ENCODE measurements at regions not wholly inside any gene's neighbourhood (a gene's known extent, or its start where the extent isn't known, plus 50 kb on each side); places are given as distances from the start of the nearest gene placed in this dataset.

DNA sequence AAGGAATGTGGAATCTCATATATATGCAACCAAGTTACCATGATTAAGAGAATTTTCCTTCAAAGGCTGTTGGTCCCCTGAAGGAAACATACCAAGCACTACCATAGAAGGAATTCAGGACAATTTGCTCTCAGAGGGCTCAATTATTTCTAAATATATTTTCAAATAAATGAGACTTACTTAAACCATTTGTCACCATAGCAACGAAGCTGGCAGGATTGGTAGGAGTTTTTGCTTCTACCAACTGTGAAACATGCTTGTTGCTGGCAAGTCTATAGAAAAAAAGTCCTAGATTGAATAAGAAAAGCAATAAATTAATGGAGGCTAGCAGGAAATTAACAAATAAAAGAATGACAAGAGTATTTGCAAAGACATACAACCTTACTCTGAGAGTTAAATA is 156.9 kb upstream of the NPSR1 start:
- Histone ChIP-seq H3K27me3 (ENCODE audit: insufficient read depth, low read length) (no peaks in the 10 kb centered on the region), H3K36me3 (ENCODE audit: insufficient read depth, low read length) (no peaks in the 10 kb centered on the region), H2AFZ (ENCODE audit: low read length, unreplicated experiment) (no peak overlapping the region), H3K79me2 (ENCODE audit: control insufficient read depth, insufficient read depth, low read length, unreplicated experiment) (no peaks in the 10 kb centered on the region), H3K4me1 (ENCODE audit: control insufficient read depth, insufficient read depth, low read length, unreplicated experiment) (no peaks in the 10 kb centered on the region), H3K4me3 (ENCODE audit: low read depth, low read length) (no peak overlapping the region), H3K27ac (ENCODE audit: low read depth, low read length) (no peak overlapping the region)

DNA sequence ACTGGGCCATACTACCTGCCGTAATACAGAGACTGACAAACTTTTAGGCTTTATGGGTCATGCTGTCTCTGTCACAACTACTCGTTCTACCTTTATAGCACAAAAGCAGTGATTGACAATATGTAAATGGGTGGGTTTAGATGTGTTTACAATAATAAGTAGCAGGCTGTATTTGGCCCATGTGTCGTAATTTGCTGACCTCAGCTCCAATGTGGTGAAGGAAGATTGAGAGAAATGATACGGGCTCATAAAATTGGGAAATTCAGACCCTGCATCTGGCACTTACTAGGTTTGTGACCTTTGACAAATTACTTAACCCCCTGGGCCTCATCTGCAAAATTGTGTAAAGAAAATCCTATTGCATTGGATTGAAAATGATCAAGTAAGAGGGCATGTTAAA is 150.8 kb upstream of the NPSR1 start:
- Histone ChIP-seq H2AFZ (ENCODE audit: low read length, unreplicated experiment) (no peak overlapping the region), H3K36me3 (ENCODE audit: insufficient read depth, low read length) (no peaks in the 10 kb centered on the region), H3K27ac (ENCODE audit: low read depth, low read length) (no peak overlapping the region), H3K27me3 (ENCODE audit: insufficient read depth, low read length) (no peaks in the 10 kb centered on the region), H3K4me3 (ENCODE audit: low read depth, low read length) (no peak overlapping the region), H3K79me2 (ENCODE audit: control insufficient read depth, insufficient read depth, low read length, unreplicated experiment) (no peaks in the 10 kb centered on the region), H3K4me1 (ENCODE audit: control insufficient read depth, insufficient read depth, low read length, unreplicated experiment) (no peaks in the 10 kb centered on the region)

DNA sequence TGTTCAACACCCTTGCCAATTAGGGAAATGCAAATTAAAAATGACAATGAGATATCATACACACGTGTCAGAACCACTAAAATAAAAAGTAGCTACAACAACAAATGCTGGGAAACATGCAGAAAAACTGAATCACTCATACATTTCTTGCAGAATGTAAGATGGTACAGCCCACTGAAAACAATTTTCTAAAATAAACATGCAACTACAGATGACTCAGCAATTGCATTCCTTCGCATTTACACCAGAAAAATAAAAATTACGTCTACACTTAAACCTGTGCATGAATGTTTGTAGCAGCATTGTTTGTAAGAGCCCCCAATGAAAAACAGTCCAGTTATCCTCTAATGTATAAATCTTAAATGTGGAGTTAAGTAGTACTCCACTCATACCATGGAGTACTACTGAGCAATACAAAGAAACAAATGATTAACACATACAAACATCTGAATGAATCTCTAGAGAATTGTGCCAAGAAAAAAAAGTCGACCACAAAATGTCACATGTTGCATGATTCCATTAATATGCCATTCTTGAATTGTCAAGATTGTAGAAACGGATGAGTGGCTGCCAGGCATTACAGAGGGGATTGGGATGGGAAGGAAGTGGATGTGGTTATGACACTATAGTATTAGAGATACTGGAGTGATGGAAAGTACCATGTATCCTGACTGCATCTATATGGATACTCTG is 134.6 kb upstream of the NPSR1 start:
- no peak overlapping the region for H2AFZ ChIP-seq (ENCODE audit: low read length, unreplicated experiment)
- no peaks in the 10 kb centered on the region for H3K27me3 ChIP-seq (ENCODE audit: insufficient read depth, low read length)
- no peaks in the 10 kb centered on the region for H3K79me2 ChIP-seq (ENCODE audit: control insufficient read depth, insufficient read depth, low read length, unreplicated experiment)
- H3K4me3 ChIP-seq (ENCODE audit: low read depth, low read length): no peak overlapping the region
- no peaks in the 10 kb centered on the region for H3K36me3 ChIP-seq (ENCODE audit: insufficient read depth, low read length)
- no peaks in the 10 kb centered on the region for H3K4me1 ChIP-seq (ENCODE audit: control insufficient read depth, insufficient read depth, low read length, unreplicated experiment)
- H3K27ac ChIP-seq (ENCODE audit: low read depth, low read length): peak overlapping the region; percentile 25; the same call in 1 of the 2 replicates

DNA sequence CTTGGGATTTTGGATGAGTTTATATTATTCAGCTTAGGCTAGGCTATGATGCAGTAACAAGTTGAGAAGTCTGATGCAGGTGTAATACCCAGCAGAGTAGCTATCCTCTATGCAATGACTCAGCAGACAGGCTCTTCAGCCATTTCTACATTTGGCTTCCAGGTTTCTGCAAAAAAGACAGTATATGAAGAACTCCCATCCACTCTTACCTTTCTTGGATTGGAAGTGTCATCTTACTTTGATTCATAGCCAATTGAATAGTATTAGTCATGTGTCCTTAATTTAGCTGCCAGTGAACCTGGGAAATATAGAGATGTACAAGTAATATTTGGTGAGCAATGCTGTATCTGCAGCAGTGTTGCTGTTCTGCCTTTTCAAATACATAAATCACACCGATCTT is 127.8 kb upstream of the NPSR1 start:
- no peak overlapping the region for H3K27ac ChIP-seq (ENCODE audit: low read depth, low read length)
- no peak overlapping the region for H2AFZ ChIP-seq (ENCODE audit: low read length, unreplicated experiment)
- H3K4me1 ChIP-seq (ENCODE audit: control insufficient read depth, insufficient read depth, low read length, unreplicated experiment): no peaks in the 10 kb centered on the region
- no peaks in the 10 kb centered on the region for H3K79me2 ChIP-seq (ENCODE audit: control insufficient read depth, insufficient read depth, low read length, unreplicated experiment)
- no peaks in the 10 kb centered on the region for H3K36me3 ChIP-seq (ENCODE audit: insufficient read depth, low read length)
- H3K4me3 ChIP-seq (ENCODE audit: low read depth, low read length): no peak overlapping the region
- H3K27me3 ChIP-seq (ENCODE audit: insufficient read depth, low read length): no peaks in the 10 kb centered on the region

DNA sequence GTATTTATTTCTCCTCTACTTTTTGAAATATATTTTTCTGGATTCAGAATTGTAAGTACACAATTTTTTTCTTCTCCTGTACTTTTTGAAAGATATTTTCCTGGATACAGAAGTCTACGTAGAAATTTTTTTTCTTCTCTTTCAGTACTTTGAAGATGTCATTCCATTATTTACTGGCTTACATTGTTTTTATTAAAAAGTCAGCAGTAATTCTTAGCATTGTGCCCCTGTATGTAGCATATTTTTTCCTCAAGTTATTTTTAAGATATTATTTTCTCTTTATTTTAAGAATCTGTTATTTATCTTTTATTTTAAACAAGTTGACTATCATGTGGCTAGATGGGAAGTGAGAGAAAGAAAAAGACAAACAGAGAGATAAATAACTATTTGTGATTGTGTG is 119.0 kb upstream of the NPSR1 start:
- Histone ChIP-seq H3K27me3 (ENCODE audit: insufficient read depth, low read length) (no peaks in the 10 kb centered on the region), H3K36me3 (ENCODE audit: insufficient read depth, low read length) (no peaks in the 10 kb centered on the region), H3K79me2 (ENCODE audit: control insufficient read depth, insufficient read depth, low read length, unreplicated experiment) (no peaks in the 10 kb centered on the region), H3K4me1 (ENCODE audit: control insufficient read depth, insufficient read depth, low read length, unreplicated experiment) (no peaks in the 10 kb centered on the region), H2AFZ (ENCODE audit: low read length, unreplicated experiment) (no peak overlapping the region), H3K4me3 (ENCODE audit: low read depth, low read length) (no peak overlapping the region), H3K27ac (ENCODE audit: low read depth, low read length) (no peak overlapping the region)

DNA sequence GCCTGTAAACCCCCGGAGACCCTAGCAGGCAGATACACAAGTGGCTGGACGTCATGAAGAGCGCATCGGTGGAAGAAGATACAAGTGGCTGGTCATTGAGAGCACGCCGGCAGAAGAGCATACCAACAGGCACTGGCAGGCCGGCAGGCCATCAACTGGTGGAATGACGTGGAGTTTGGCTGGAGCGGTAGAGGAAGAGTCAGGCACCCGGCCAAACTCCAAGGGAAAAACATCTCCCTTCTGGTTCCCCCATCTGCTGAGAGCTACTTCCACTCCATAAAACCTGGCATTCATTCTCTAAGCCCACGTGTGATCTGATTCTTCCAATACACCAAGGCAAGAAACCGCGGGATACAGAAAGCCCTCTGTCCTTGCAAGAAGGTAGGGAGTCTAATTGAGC is 113.4 kb upstream of the NPSR1 start:
- Histone ChIP-seq H3K27me3 (ENCODE audit: insufficient read depth, low read length) (no peaks in the 10 kb centered on the region), H3K4me3 (ENCODE audit: low read depth, low read length) (no peak overlapping the region), H3K27ac (ENCODE audit: low read depth, low read length) (no peak overlapping the region), H3K36me3 (ENCODE audit: insufficient read depth, low read length) (no peaks in the 10 kb centered on the region), H3K4me1 (ENCODE audit: control insufficient read depth, insufficient read depth, low read length, unreplicated experiment) (no peaks in the 10 kb centered on the region), H3K79me2 (ENCODE audit: control insufficient read depth, insufficient read depth, low read length, unreplicated experiment) (no peaks in the 10 kb centered on the region), H2AFZ (ENCODE audit: low read length, unreplicated experiment) (no peak overlapping the region)

DNA sequence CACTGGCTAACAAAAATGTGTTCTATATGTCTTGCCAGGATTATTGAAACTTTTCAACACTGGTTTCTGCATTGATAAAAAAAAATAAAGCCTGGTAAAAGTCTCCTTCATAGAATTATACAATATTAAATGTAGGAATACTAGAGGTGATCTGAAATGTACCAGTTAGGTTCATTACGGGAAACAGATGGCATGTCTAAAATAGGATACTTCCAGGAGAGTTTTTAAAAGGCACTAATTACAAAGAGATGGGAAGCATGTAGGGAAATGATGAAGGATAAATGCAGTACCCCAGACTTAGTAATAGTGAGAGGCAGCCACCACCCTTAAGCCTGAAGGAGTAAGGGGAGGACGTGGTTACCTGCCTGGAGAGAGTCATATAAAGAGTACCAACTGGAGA is 107.0 kb upstream of the NPSR1 start:
- Histone ChIP-seq H3K4me3 (ENCODE audit: low read depth, low read length) (no peak overlapping the region), H2AFZ (ENCODE audit: low read length, unreplicated experiment) (no peak overlapping the region), H3K27me3 (ENCODE audit: insufficient read depth, low read length) (peaks cover 3% of the 10 kb centered on the region; the same call in 1 of the 2 replicates), H3K4me1 (ENCODE audit: control insufficient read depth, insufficient read depth, low read length, unreplicated experiment) (no peaks in the 10 kb centered on the region), H3K79me2 (ENCODE audit: control insufficient read depth, insufficient read depth, low read length, unreplicated experiment) (no peaks in the 10 kb centered on the region), H3K36me3 (ENCODE audit: insufficient read depth, low read length) (no peaks in the 10 kb centered on the region), H3K27ac (ENCODE audit: low read depth, low read length) (no peak overlapping the region)

DNA sequence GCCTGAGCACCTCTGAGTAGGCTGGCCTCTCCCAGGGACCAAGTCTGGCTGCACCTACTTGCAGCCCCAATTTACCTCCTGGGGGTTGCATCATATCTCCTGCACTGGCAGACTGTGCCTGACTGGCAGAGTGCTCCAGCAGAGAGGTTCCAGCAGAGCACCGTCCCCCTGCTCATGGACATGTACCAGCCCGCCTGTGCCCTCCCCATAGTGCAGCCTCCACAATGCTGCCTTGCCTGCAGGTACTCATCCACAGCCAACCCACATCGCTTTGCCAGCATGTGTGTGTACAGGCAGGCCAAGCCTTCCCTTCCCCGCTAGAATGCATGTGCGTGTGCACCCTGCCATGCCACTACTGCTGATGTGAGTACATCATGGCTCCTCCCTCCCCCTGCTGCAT is 105.5 kb upstream of the NPSR1 start:
- no peaks in the 10 kb centered on the region for H3K79me2 ChIP-seq (ENCODE audit: control insufficient read depth, insufficient read depth, low read length, unreplicated experiment)
- H3K4me1 ChIP-seq (ENCODE audit: control insufficient read depth, insufficient read depth, low read length, unreplicated experiment): no peaks in the 10 kb centered on the region
- no peak overlapping the region for H3K27ac ChIP-seq (ENCODE audit: low read depth, low read length)
- H3K4me3 ChIP-seq (ENCODE audit: low read depth, low read length): no peak overlapping the region
- H3K36me3 ChIP-seq (ENCODE audit: insufficient read depth, low read length): no peaks in the 10 kb centered on the region
- no peak overlapping the region for H2AFZ ChIP-seq (ENCODE audit: low read length, unreplicated experiment)
- peaks cover 13% of the 10 kb centered on the region; the same call in 1 of the 2 replicates for H3K27me3 ChIP-seq (ENCODE audit: insufficient read depth, low read length)

DNA sequence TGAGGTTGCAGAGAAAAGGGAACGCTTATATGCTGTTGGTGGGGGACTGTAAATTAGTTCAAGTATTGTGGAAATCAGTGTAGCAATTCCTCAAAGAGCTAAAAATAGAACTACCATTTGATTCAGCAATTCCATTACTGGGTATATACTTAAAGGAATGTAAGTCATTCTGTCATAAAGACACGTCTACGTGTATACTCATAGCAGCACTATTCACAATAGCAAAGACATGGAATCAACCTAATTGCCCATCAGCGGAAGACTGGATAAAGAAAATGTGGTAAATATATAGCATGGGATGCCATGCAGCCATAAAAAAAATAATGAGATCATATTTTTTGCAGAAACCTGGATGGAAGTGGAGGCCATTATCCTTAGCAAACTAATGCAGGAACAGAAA is 100.0 kb upstream of the NPSR1 start:
- Histone ChIP-seq H3K27me3 (ENCODE audit: insufficient read depth, low read length) (peaks cover 21% of the 10 kb centered on the region; the same call in 1 of the 2 replicates), H3K4me3 (ENCODE audit: low read depth, low read length) (no peak overlapping the region), H3K79me2 (ENCODE audit: control insufficient read depth, insufficient read depth, low read length, unreplicated experiment) (no peaks in the 10 kb centered on the region), H3K4me1 (ENCODE audit: control insufficient read depth, insufficient read depth, low read length, unreplicated experiment) (no peaks in the 10 kb centered on the region), H3K36me3 (ENCODE audit: insufficient read depth, low read length) (no peaks in the 10 kb centered on the region), H3K27ac (ENCODE audit: low read depth, low read length) (no peak overlapping the region), H2AFZ (ENCODE audit: low read length, unreplicated experiment) (no peak overlapping the region)

DNA sequence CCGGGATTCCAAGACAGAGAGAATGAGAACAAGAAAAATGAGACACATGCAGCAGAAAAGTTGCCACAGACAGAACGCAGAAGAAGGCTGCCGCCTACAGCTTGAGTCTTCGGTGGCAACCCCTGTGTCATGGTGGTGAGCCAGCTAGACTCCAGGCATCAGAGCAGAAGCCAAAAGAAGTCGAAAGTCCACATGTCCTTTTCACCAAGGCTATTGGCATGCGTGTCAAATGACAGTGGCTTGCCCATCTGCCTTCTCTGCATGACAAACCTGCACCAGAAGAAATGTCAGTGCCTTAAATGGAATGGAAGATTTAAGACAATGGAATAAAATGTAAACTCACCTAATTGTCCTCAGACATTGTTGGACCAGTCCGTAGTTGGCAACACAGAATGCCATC is 93.9 kb upstream of the NPSR1 start:
- Histone ChIP-seq H3K27me3 (ENCODE audit: insufficient read depth, low read length) (peaks cover 12% of the 10 kb centered on the region; the same call in 1 of the 2 replicates), H2AFZ (ENCODE audit: low read length, unreplicated experiment) (no peak overlapping the region), H3K27ac (ENCODE audit: low read depth, low read length) (no peak overlapping the region), H3K4me1 (ENCODE audit: control insufficient read depth, insufficient read depth, low read length, unreplicated experiment) (no peaks in the 10 kb centered on the region), H3K36me3 (ENCODE audit: insufficient read depth, low read length) (no peaks in the 10 kb centered on the region), H3K4me3 (ENCODE audit: low read depth, low read length) (no peak overlapping the region), H3K79me2 (ENCODE audit: control insufficient read depth, insufficient read depth, low read length, unreplicated experiment) (no peaks in the 10 kb centered on the region)

DNA sequence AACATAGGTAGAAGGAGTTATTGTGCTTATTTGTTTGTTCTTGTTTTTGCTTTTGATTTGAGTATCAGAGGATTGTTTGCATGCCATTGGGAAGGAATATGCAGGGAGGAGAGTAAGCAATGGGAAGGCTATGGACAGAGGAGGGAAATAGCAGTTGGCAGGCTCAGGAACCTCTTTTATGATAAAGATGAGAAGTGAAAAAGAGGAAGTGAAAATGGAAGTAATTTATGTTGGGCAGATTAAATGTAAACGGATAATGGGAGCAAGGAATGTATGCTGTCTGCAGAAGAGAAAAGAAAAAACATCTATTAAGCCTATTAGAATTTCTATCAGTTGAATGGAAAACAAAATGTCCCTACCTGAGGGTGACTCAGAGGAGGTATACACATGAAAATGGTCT is 90.1 kb upstream of the NPSR1 start:
- H3K27ac ChIP-seq (ENCODE audit: low read depth, low read length): no peak overlapping the region
- no peaks in the 10 kb centered on the region for H3K79me2 ChIP-seq (ENCODE audit: control insufficient read depth, insufficient read depth, low read length, unreplicated experiment)
- no peak overlapping the region for H3K4me3 ChIP-seq (ENCODE audit: low read depth, low read length)
- no peak overlapping the region for H2AFZ ChIP-seq (ENCODE audit: low read length, unreplicated experiment)
- peaks cover 5% of the 10 kb centered on the region; the same call in 1 of the 2 replicates for H3K27me3 ChIP-seq (ENCODE audit: insufficient read depth, low read length)
- no peaks in the 10 kb centered on the region for H3K4me1 ChIP-seq (ENCODE audit: control insufficient read depth, insufficient read depth, low read length, unreplicated experiment)
- H3K36me3 ChIP-seq (ENCODE audit: insufficient read depth, low read length): no peaks in the 10 kb centered on the region

All from ACC112 (cell line).